ENCODE measurements at regions not wholly inside any gene's neighbourhood (a gene's known extent, or its start where the extent isn't known, plus 50 kb on each side); places are given as distances from the start of the nearest gene placed in this dataset.

GRCh38 chr12:19965196-19966038, 402.9 kb upstream of the PDE3A start:
- TF ChIP-seq, protein P1, sequence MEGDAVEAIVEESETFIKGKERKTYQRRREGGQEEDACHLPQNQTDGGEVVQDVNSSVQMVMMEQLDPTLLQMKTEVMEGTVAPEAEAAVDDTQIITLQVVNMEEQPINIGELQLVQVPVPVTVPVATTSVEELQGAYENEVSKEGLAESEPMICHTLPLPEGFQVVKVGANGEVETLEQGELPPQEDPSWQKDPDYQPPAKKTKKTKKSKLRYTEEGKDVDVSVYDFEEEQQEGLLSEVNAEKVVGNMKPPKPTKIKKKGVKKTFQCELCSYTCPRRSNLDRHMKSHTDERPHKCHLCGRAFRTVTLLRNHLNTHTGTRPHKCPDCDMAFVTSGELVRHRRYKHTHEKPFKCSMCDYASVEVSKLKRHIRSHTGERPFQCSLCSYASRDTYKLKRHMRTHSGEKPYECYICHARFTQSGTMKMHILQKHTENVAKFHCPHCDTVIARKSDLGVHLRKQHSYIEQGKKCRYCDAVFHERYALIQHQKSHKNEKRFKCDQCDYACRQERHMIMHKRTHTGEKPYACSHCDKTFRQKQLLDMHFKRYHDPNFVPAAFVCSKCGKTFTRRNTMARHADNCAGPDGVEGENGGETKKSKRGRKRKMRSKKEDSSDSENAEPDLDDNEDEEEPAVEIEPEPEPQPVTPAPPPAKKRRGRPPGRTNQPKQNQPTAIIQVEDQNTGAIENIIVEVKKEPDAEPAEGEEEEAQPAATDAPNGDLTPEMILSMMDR (IDR thresholded peaks at IDR 0.05) = no peak
- TF ChIP-seq, protein P2, sequence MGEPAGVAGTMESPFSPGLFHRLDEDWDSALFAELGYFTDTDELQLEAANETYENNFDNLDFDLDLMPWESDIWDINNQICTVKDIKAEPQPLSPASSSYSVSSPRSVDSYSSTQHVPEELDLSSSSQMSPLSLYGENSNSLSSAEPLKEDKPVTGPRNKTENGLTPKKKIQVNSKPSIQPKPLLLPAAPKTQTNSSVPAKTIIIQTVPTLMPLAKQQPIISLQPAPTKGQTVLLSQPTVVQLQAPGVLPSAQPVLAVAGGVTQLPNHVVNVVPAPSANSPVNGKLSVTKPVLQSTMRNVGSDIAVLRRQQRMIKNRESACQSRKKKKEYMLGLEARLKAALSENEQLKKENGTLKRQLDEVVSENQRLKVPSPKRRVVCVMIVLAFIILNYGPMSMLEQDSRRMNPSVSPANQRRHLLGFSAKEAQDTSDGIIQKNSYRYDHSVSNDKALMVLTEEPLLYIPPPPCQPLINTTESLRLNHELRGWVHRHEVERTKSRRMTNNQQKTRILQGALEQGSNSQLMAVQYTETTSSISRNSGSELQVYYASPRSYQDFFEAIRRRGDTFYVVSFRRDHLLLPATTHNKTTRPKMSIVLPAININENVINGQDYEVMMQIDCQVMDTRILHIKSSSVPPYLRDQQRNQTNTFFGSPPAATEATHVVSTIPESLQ (CRISPR knock-in tag; IDR thresholded peaks at IDR 0.05) = no peak
- TF ChIP-seq ZBTB21 (CRISPR knock-in tag; IDR thresholded peaks at IDR 0.05; ENCODE audit: borderline replicate concordance) = no peak
- no peak for TF ChIP-seq GABPB1 (CRISPR knock-in tag; IDR thresholded peaks at IDR 0.05)
- no peak for TF ChIP-seq SP1 (CRISPR knock-in tag; conservative IDR thresholded peaks at IDR 0.05)
- TF ChIP-seq, protein P3, sequence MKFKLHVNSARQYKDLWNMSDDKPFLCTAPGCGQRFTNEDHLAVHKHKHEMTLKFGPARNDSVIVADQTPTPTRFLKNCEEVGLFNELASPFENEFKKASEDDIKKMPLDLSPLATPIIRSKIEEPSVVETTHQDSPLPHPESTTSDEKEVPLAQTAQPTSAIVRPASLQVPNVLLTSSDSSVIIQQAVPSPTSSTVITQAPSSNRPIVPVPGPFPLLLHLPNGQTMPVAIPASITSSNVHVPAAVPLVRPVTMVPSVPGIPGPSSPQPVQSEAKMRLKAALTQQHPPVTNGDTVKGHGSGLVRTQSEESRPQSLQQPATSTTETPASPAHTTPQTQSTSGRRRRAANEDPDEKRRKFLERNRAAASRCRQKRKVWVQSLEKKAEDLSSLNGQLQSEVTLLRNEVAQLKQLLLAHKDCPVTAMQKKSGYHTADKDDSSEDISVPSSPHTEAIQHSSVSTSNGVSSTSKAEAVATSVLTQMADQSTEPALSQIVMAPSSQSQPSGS (CRISPR knock-in tag; IDR thresholded peaks at IDR 0.05; ENCODE audit: borderline replicate concordance, low read depth) = no peak
- no peak for TF ChIP-seq E2F5 (CRISPR knock-in tag; IDR thresholded peaks at IDR 0.05)
- TF ChIP-seq, protein P4, sequence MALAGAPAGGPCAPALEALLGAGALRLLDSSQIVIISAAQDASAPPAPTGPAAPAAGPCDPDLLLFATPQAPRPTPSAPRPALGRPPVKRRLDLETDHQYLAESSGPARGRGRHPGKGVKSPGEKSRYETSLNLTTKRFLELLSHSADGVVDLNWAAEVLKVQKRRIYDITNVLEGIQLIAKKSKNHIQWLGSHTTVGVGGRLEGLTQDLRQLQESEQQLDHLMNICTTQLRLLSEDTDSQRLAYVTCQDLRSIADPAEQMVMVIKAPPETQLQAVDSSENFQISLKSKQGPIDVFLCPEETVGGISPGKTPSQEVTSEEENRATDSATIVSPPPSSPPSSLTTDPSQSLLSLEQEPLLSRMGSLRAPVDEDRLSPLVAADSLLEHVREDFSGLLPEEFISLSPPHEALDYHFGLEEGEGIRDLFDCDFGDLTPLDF (CRISPR knock-in tag; IDR thresholded peaks at IDR 0.05) = no peak
- no peak for TF ChIP-seq ATF3 (CRISPR knock-in tag; conservative IDR thresholded peaks at IDR 0.05)
- no peak for TF ChIP-seq NR2C2 (CRISPR knock-in tag; IDR thresholded peaks at IDR 0.05)
- no peak for TF ChIP-seq PRRX2 (CRISPR knock-in tag; IDR thresholded peaks at IDR 0.05)
